ENCODE measurements at regions not wholly inside any gene's neighbourhood (a gene's known extent, or its start where the extent isn't known, plus 50 kb on each side); places are given as distances from the start of the nearest gene placed in this dataset.
"Not testable (repeated sequence)": the region's sequence is repeated elsewhere in the genome, so short reads cannot be mapped to it uniquely, and the experiment has no call there.

- 97 to 98% methylated on average over 6 of the region's 6 CpGs for WGBS, 2 experiments
Measured at GRCh38 chr1:199472978-199473377, 554.5 kb upstream of the NR5A2 start.

GRCh38 chr1:199474738-199475137 is 552.8 kb upstream of the NR5A2 start:
- Histone ChIP-seq H3K36me3 (ENCODE audit: control insufficient read depth, insufficient read depth, low read length) (no peaks in the 10 kb centered on the region), H3K4me3 (ENCODE audit: insufficient read depth, low read depth, low read length) (no peak overlapping the region)

More at GRCh38 chr1:199472978-199473377, 554.5 kb upstream of the NR5A2 start:
- Histone ChIP-seq H3K36me3 (ENCODE audit: control insufficient read depth, insufficient read depth, low read length) (no peaks in the 10 kb centered on the region), H3K4me1 (ENCODE audit: control insufficient read depth, insufficient read depth, low read length) (no peaks in the 10 kb centered on the region), H3K4me3 (ENCODE audit: insufficient read depth, low read depth, low read length) (no peak overlapping the region), H3K9me3 (ENCODE audit: control insufficient read depth, low read length) (no peaks in the 10 kb centered on the region), H3K27me3 (ENCODE audit: control insufficient read depth, insufficient read depth, low read length, poor library complexity, severe bottlenecking) (no peaks in the 10 kb centered on the region), H3K27ac (ENCODE audit: insufficient read depth, low read depth, low read length, poor library complexity, severe bottlenecking) (no peak overlapping the region)

GRCh38 chr1:199482426-199482825 is 545.1 kb upstream of the NR5A2 start:
- Histone ChIP-seq H3K27me3 (ENCODE audit: control insufficient read depth, insufficient read depth, low read length, poor library complexity, severe bottlenecking) (no peaks in the 10 kb centered on the region), H3K27ac (ENCODE audit: insufficient read depth, low read depth, low read length, poor library complexity, severe bottlenecking) (no peak overlapping the region), H3K9me3 (ENCODE audit: control insufficient read depth, low read length) (no peaks in the 10 kb centered on the region), H3K36me3 (ENCODE audit: control insufficient read depth, insufficient read depth, low read length) (no peaks in the 10 kb centered on the region), H3K4me1 (ENCODE audit: control insufficient read depth, insufficient read depth, low read length) (no peaks in the 10 kb centered on the region), H3K4me3 (ENCODE audit: insufficient read depth, low read depth, low read length) (no peak overlapping the region)
- WGBS, 2 experiments: 88 to 97% methylated on average over 3 to 4 of the region's 4 CpGs

More at GRCh38 chr1:199474738-199475137, 552.8 kb upstream of the NR5A2 start:
- no peaks in the 10 kb centered on the region for H3K9me3 ChIP-seq (ENCODE audit: control insufficient read depth, low read length)
- H3K27me3 ChIP-seq (ENCODE audit: control insufficient read depth, insufficient read depth, low read length, poor library complexity, severe bottlenecking): no peaks in the 10 kb centered on the region
- H3K4me1 ChIP-seq (ENCODE audit: control insufficient read depth, insufficient read depth, low read length): no peaks in the 10 kb centered on the region
- 95 to 99% methylated on average over 2 of the region's 2 CpGs for WGBS, 2 experiments
- no peak overlapping the region for H3K27ac ChIP-seq (ENCODE audit: insufficient read depth, low read depth, low read length, poor library complexity, severe bottlenecking)

- Histone ChIP-seq H3K36me3 (ENCODE audit: control insufficient read depth, insufficient read depth, low read length) (no peaks in the 10 kb centered on the region), H3K9me3 (ENCODE audit: control insufficient read depth, low read length) (no peaks in the 10 kb centered on the region), H3K4me3 (ENCODE audit: insufficient read depth, low read depth, low read length) (no peak overlapping the region), H3K4me1 (ENCODE audit: control insufficient read depth, insufficient read depth, low read length) (no peaks in the 10 kb centered on the region), H3K27ac (ENCODE audit: insufficient read depth, low read depth, low read length, poor library complexity, severe bottlenecking) (no peak overlapping the region), H3K27me3 (ENCODE audit: control insufficient read depth, insufficient read depth, low read length, poor library complexity, severe bottlenecking) (no peaks in the 10 kb centered on the region)
- WGBS, 2 experiments: 81 to 95% methylated on average over 2 to 3 of the region's 3 CpGs
Measured at GRCh38 chr1:199489594-199489993, 537.9 kb upstream of the NR5A2 start.

- Histone ChIP-seq H3K9me3 (ENCODE audit: control insufficient read depth, low read length) (no peaks in the 10 kb centered on the region), H3K36me3 (ENCODE audit: control insufficient read depth, insufficient read depth, low read length) (no peaks in the 10 kb centered on the region), H3K27ac (ENCODE audit: insufficient read depth, low read depth, low read length, poor library complexity, severe bottlenecking) (no peak overlapping the region), H3K4me3 (ENCODE audit: insufficient read depth, low read depth, low read length) (no peak overlapping the region), H3K4me1 (ENCODE audit: control insufficient read depth, insufficient read depth, low read length) (no peaks in the 10 kb centered on the region), H3K27me3 (ENCODE audit: control insufficient read depth, insufficient read depth, low read length, poor library complexity, severe bottlenecking) (no peaks in the 10 kb centered on the region)
- 94% methylated on average over 2 of the region's 2 CpGs for WGBS, 2 experiments
Measured at GRCh38 chr1:199490769-199491527, 536.6 kb upstream of the NR5A2 start.

GRCh38 chr1:199495432-199495831 is 532.1 kb upstream of the NR5A2 start:
- Histone ChIP-seq H3K4me3 (ENCODE audit: insufficient read depth, low read depth, low read length) (no peak overlapping the region), H3K9me3 (ENCODE audit: control insufficient read depth, low read length) (no peaks in the 10 kb centered on the region), H3K27me3 (ENCODE audit: control insufficient read depth, insufficient read depth, low read length, poor library complexity, severe bottlenecking) (no peaks in the 10 kb centered on the region), H3K27ac (ENCODE audit: insufficient read depth, low read depth, low read length, poor library complexity, severe bottlenecking) (no peak overlapping the region), H3K36me3 (ENCODE audit: control insufficient read depth, insufficient read depth, low read length) (no peaks in the 10 kb centered on the region), H3K4me1 (ENCODE audit: control insufficient read depth, insufficient read depth, low read length) (no peaks in the 10 kb centered on the region)
- 60 to 86% methylated on average over 1 to 3 of the region's 3 CpGs for WGBS, 2 experiments

- 86 to 100% methylated on average over 1 of the region's 1 CpG for WGBS, 2 experiments
- not testable (repeated sequence) for H3K27ac ChIP-seq (ENCODE audit: insufficient read depth, low read depth, low read length, poor library complexity, severe bottlenecking); H3K9me3 ChIP-seq (ENCODE audit: control insufficient read depth, low read length); H3K27me3 ChIP-seq (ENCODE audit: control insufficient read depth, insufficient read depth, low read length, poor library complexity, severe bottlenecking); H3K36me3 ChIP-seq (ENCODE audit: control insufficient read depth, insufficient read depth, low read length); H3K4me1 ChIP-seq (ENCODE audit: control insufficient read depth, insufficient read depth, low read length); H3K4me3 ChIP-seq (ENCODE audit: insufficient read depth, low read depth, low read length)
Measured at GRCh38 chr1:199498802-199499201, 528.7 kb upstream of the NR5A2 start.

- Histone ChIP-seq H3K36me3 (ENCODE audit: control insufficient read depth, insufficient read depth, low read length) (no peaks in the 10 kb centered on the region), H3K4me3 (ENCODE audit: insufficient read depth, low read depth, low read length) (no peak overlapping the region), H3K4me1 (ENCODE audit: control insufficient read depth, insufficient read depth, low read length) (peaks cover 6% of the 10 kb centered on the region), H3K27me3 (ENCODE audit: control insufficient read depth, insufficient read depth, low read length, poor library complexity, severe bottlenecking) (no peaks in the 10 kb centered on the region), H3K27ac (ENCODE audit: insufficient read depth, low read depth, low read length, poor library complexity, severe bottlenecking) (no peak overlapping the region), H3K9me3 (ENCODE audit: control insufficient read depth, low read length) (no peaks in the 10 kb centered on the region)
- WGBS, 2 experiments: 90 to 96% methylated on average over 3 of the region's 3 CpGs
Measured at GRCh38 chr1:199508072-199508471, 519.4 kb upstream of the NR5A2 start.

- H3K4me1 ChIP-seq (ENCODE audit: control insufficient read depth, insufficient read depth, low read length): peaks cover 6% of the 10 kb centered on the region
- no peak overlapping the region for H3K4me3 ChIP-seq (ENCODE audit: insufficient read depth, low read depth, low read length)
- H3K36me3 ChIP-seq (ENCODE audit: control insufficient read depth, insufficient read depth, low read length): no peaks in the 10 kb centered on the region
- WGBS, 2 experiments: 90 to 96% methylated on average over 2 of the region's 2 CpGs
- no peaks in the 10 kb centered on the region for H3K9me3 ChIP-seq (ENCODE audit: control insufficient read depth, low read length)
- no peaks in the 10 kb centered on the region for H3K27me3 ChIP-seq (ENCODE audit: control insufficient read depth, insufficient read depth, low read length, poor library complexity, severe bottlenecking)
- no peak overlapping the region for H3K27ac ChIP-seq (ENCODE audit: insufficient read depth, low read depth, low read length, poor library complexity, severe bottlenecking)
Measured at GRCh38 chr1:199508653-199509052, 518.9 kb upstream of the NR5A2 start.

GRCh38 chr1:199509456-199509855 is 518.1 kb upstream of the NR5A2 start:
- H3K36me3 ChIP-seq (ENCODE audit: control insufficient read depth, insufficient read depth, low read length): no peaks in the 10 kb centered on the region
- H3K4me1 ChIP-seq (ENCODE audit: control insufficient read depth, insufficient read depth, low read length): peaks cover 6% of the 10 kb centered on the region
- no peaks in the 10 kb centered on the region for H3K9me3 ChIP-seq (ENCODE audit: control insufficient read depth, low read length)
- 91% methylated on average over 2 of the region's 2 CpGs for WGBS, 2 experiments
- no peaks in the 10 kb centered on the region for H3K27me3 ChIP-seq (ENCODE audit: control insufficient read depth, insufficient read depth, low read length, poor library complexity, severe bottlenecking)
- H3K27ac ChIP-seq (ENCODE audit: insufficient read depth, low read depth, low read length, poor library complexity, severe bottlenecking): no peak overlapping the region
- no peak overlapping the region for H3K4me3 ChIP-seq (ENCODE audit: insufficient read depth, low read depth, low read length)

All from ectodermal cell (in vitro differentiated cells).